SU-DHL-6 (cell line): ENCODE measurements at regions not wholly inside any gene's neighbourhood (a gene's known extent, or its start where the extent isn't known, plus 50 kb on each side); places are given as distances from the start of the nearest gene placed in this dataset.

Experiments used
- EZH2phosphoT487 ChIP-seq: fragments of 200-600 bp; sonication (generic), shearing (Covaris generic); conservative IDR thresholded peaks from 2 replicates; pipeline ENCODE4 v1.6.1; 2018; ENCODE audit warnings: mild to moderate bottlenecking, antibody characterized with exemption, low read length, moderate library complexity, mixed read lengths
- TF ChIP-seq, protein P1 (sequence below): fragments of 200-600 bp; sonication (generic); IDR thresholded peaks from one replicate; pipeline ENCODE4 v1.5.1; 2017; ENCODE audit warnings: antibody characterized with exemption, mild to moderate bottlenecking, low read length, moderate library complexity; ENCODE audit not compliant: insufficient read depth, poor library complexity, severe bottlenecking

DNA sequence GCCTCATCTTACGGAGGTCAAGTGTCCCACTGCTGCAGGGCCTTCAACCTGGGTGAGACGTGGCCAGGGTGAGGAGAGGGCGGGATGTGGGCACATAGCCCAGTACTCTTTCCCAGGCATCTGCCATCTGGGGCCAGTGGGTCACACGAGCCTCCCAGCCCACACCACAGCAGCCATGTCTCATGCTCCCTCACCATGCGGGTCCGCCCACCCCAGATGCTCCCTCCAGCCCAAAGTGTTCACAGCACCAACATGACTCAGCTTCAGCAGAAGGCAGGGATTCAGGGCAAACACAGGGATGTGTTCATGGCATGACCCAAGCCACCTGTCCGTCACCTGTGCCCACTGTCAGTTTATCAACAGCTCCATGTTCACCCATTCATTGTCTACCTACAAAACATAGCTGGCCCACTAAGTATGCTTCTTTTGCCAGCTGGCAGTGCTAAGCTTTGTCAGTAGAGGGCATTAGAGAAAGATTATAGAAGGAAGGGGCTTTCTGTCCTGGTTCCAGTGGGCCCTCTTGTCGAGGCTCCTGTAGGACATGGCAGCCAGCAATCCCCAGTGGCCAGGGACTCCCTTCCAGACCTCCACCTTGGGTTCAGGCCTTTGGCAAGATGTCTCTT lies 109.2 kb downstream of the FOXF2 start:
- TF ChIP-seq, protein P1, sequence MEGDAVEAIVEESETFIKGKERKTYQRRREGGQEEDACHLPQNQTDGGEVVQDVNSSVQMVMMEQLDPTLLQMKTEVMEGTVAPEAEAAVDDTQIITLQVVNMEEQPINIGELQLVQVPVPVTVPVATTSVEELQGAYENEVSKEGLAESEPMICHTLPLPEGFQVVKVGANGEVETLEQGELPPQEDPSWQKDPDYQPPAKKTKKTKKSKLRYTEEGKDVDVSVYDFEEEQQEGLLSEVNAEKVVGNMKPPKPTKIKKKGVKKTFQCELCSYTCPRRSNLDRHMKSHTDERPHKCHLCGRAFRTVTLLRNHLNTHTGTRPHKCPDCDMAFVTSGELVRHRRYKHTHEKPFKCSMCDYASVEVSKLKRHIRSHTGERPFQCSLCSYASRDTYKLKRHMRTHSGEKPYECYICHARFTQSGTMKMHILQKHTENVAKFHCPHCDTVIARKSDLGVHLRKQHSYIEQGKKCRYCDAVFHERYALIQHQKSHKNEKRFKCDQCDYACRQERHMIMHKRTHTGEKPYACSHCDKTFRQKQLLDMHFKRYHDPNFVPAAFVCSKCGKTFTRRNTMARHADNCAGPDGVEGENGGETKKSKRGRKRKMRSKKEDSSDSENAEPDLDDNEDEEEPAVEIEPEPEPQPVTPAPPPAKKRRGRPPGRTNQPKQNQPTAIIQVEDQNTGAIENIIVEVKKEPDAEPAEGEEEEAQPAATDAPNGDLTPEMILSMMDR = peak; percentile 40
- no peak for TF ChIP-seq EZH2phosphoT487
